ENCODE measurements at regions not wholly inside any gene's neighbourhood (a gene's known extent, or its start where the extent isn't known, plus 50 kb on each side); places are given as distances from the start of the nearest gene placed in this dataset.

- TF ChIP-seq CTCF (IDR thresholded peaks at IDR 0.05; ENCODE audit: poor library complexity) (no peak), EZH2 (IDR thresholded peaks at IDR 0.05; ENCODE audit: borderline replicate concordance) (no peak)
Observed at GRCh38 chr9:1890816-1891215, 124.3 kb upstream of the SMARCA2 start.

Data from hepatocyte (in vitro differentiated cells).